ENCODE measurements at regions not wholly inside any gene's neighbourhood (a gene's known extent, or its start where the extent isn't known, plus 50 kb on each side); places are given as distances from the start of the nearest gene placed in this dataset.

GRCh38 chr9:88767504-88767790 lies 223.8 kb upstream of the S1PR3 start:
- Histone ChIP-seq H3K79me2 (ENCODE audit: insufficient read depth, low read depth) (no peaks in the 10 kb centered on the region), H3K27me3 (ENCODE audit: insufficient read depth, low read depth) (no peaks in the 10 kb centered on the region), H3K4me3 (IDR thresholded peaks at IDR 0.05; ENCODE audit: insufficient read depth, low read depth, low read length) (no peak overlapping the region), H3K9ac (no peak overlapping the region), H3K27ac (no peak overlapping the region), H3K4me2 (no peak overlapping the region), H3K36me3 (ENCODE audit: insufficient read depth) (no peaks in the 10 kb centered on the region), H3K4me1 (ENCODE audit: low read depth, poor library complexity, severe bottlenecking) (no peaks in the 10 kb centered on the region), H4K20me1 (ENCODE audit: insufficient read depth) (no peaks in the 10 kb centered on the region), H2AFZ (ENCODE audit: low read depth) (no peak overlapping the region)
- no peak for TF ChIP-seq CTCF (conservative IDR thresholded peaks at IDR 0.05; ENCODE audit: low read depth, low read length)

GRCh38 chr9:88772575-88772974 lies 218.7 kb upstream of the S1PR3 start:
- Histone ChIP-seq H3K4me1 (ENCODE audit: low read depth, poor library complexity, severe bottlenecking) (no peaks in the 10 kb centered on the region), H3K36me3 (ENCODE audit: insufficient read depth) (no peaks in the 10 kb centered on the region), H3K9ac (no peak overlapping the region), H3K27ac (no peak overlapping the region), H3K4me2 (no peak overlapping the region), H3K4me3 (IDR thresholded peaks at IDR 0.05; ENCODE audit: insufficient read depth, low read depth, low read length) (no peak overlapping the region), H2AFZ (ENCODE audit: low read depth) (no peak overlapping the region), H3K27me3 (ENCODE audit: insufficient read depth, low read depth) (no peaks in the 10 kb centered on the region), H4K20me1 (ENCODE audit: insufficient read depth) (no peaks in the 10 kb centered on the region), H3K79me2 (ENCODE audit: insufficient read depth, low read depth) (no peaks in the 10 kb centered on the region)
- no peak for TF ChIP-seq CTCF (conservative IDR thresholded peaks at IDR 0.05; ENCODE audit: low read depth, low read length)

- H2AFZ ChIP-seq (ENCODE audit: low read depth): no peak overlapping the region
- H3K4me2 ChIP-seq: no peak overlapping the region
- H3K79me2 ChIP-seq (ENCODE audit: insufficient read depth, low read depth): no peaks in the 10 kb centered on the region
- H3K9ac ChIP-seq: no peak overlapping the region
- H3K36me3 ChIP-seq (ENCODE audit: insufficient read depth): no peaks in the 10 kb centered on the region
- H3K27me3 ChIP-seq (ENCODE audit: insufficient read depth, low read depth): no peaks in the 10 kb centered on the region
- H4K20me1 ChIP-seq (ENCODE audit: insufficient read depth): no peaks in the 10 kb centered on the region
- H3K4me3 ChIP-seq (IDR thresholded peaks at IDR 0.05; ENCODE audit: insufficient read depth, low read depth, low read length): no peak overlapping the region
- H3K27ac ChIP-seq: no peak overlapping the region
- H3K4me1 ChIP-seq (ENCODE audit: low read depth, poor library complexity, severe bottlenecking): no peaks in the 10 kb centered on the region
- TF ChIP-seq CTCF (conservative IDR thresholded peaks at IDR 0.05; ENCODE audit: low read depth, low read length): no peak
Observed at GRCh38 chr9:88773126-88773525, 218.1 kb upstream of the S1PR3 start.

GRCh38 chr9:88773627-88774244 lies 217.5 kb upstream of the S1PR3 start:
- no peak overlapping the region for H3K9ac ChIP-seq
- H4K20me1 ChIP-seq (ENCODE audit: insufficient read depth): no peaks in the 10 kb centered on the region
- no peaks in the 10 kb centered on the region for H3K4me1 ChIP-seq (ENCODE audit: low read depth, poor library complexity, severe bottlenecking)
- H2AFZ ChIP-seq (ENCODE audit: low read depth): no peak overlapping the region
- H3K27ac ChIP-seq: no peak overlapping the region
- no peaks in the 10 kb centered on the region for H3K79me2 ChIP-seq (ENCODE audit: insufficient read depth, low read depth)
- no peak overlapping the region for H3K4me2 ChIP-seq
- no peak overlapping the region for H3K4me3 ChIP-seq (IDR thresholded peaks at IDR 0.05; ENCODE audit: insufficient read depth, low read depth, low read length)
- no peaks in the 10 kb centered on the region for H3K27me3 ChIP-seq (ENCODE audit: insufficient read depth, low read depth)
- no peak for TF ChIP-seq CTCF (conservative IDR thresholded peaks at IDR 0.05; ENCODE audit: low read depth, low read length)
- H3K36me3 ChIP-seq (ENCODE audit: insufficient read depth): no peaks in the 10 kb centered on the region

Measured in KMS-11 (cell line).